MM.1S (cell line): ENCODE measurements at regions not wholly inside any gene's neighbourhood (a gene's known extent, or its start where the extent isn't known, plus 50 kb on each side); places are given as distances from the start of the nearest gene placed in this dataset.

ENCODE experiments used
- DNase-seq: peaks from one replicate; pipeline ENCODE4 v3.0.0-alpha.2; 2015
- H2AFZ ChIP-seq: fragments of 300-600 bp; sonication (generic); 2 replicates; pipeline ENCODE4 v1.6.0; 2016; ENCODE audit warnings: antibody characterized with exemption, low read length
- H3F3A ChIP-seq: fragments of 300-600 bp; sonication (generic); 2 replicates; pipeline ENCODE4 v1.6.1; 2016; ENCODE audit warnings: mild to moderate bottlenecking, antibody characterized with exemption, low read length, moderate library complexity, mixed read lengths; ENCODE audit not compliant: insufficient read depth
- H3K27ac ChIP-seq: fragments of 300-600 bp; sonication (generic); 2 replicates; pipeline ENCODE4 v1.5.1; 2016; ENCODE audit warnings: mild to moderate bottlenecking, low read length
- H3K27me3 ChIP-seq: fragments of 300-600 bp; sonication (generic); replicated peaks from 2 replicates; pipeline ENCODE4 v1.6.0; 2016; ENCODE audit warnings: low read length; ENCODE audit not compliant: insufficient read depth
- H3K36me3 ChIP-seq: fragments of 300-600 bp; sonication (generic); replicated peaks from 2 replicates; pipeline ENCODE4 v1.6.1; 2016; ENCODE audit warnings: mild to moderate bottlenecking, low read length, mixed read lengths; ENCODE audit not compliant: insufficient read depth
- H3K4me1 ChIP-seq: fragments of 300-600 bp; sonication (generic); 2 replicates; pipeline ENCODE4 v1.6.1; 2016; ENCODE audit warnings: low read length, mixed read lengths
- H3K4me2 ChIP-seq: fragments of 300-600 bp; sonication (generic); 2 replicates; pipeline ENCODE4 v1.6.0; 2016; ENCODE audit warnings: low read depth, low read length
- H3K4me3 ChIP-seq: fragments of 300-600 bp; sonication (generic); 2 replicates; pipeline ENCODE4 v1.5.1; 2016; ENCODE audit warnings: low read length, mixed read lengths
- H3K79me2 ChIP-seq: fragments of 300-600 bp; sonication (generic); 2 replicates; pipeline ENCODE4 v1.6.1; 2016; ENCODE audit warnings: mixed run types, low read length, mixed read lengths
- H3K9ac ChIP-seq: fragments of 300-600 bp; sonication (generic); 2 replicates; pipeline ENCODE4 v1.6.1; 2016; ENCODE audit warnings: low read length, mixed read lengths
- H3K9me2 ChIP-seq: fragments of 300-600 bp; sonication (generic); replicated peaks from 2 replicates; pipeline ENCODE4 v1.6.1; 2016; ENCODE audit warnings: mild to moderate bottlenecking, low read length, mixed read lengths; ENCODE audit not compliant: insufficient read depth
- H3K9me3 ChIP-seq: fragments of 300-600 bp; sonication (generic); replicated peaks from 2 replicates; pipeline ENCODE4 v1.6.1; 2016; ENCODE audit warnings: mild to moderate bottlenecking, low read length, mixed read lengths; ENCODE audit not compliant: insufficient read depth
- H4K20me1 ChIP-seq: fragments of 300-600 bp; sonication (generic); 2 replicates; pipeline ENCODE4 v1.6.1; 2016; ENCODE audit warnings: mild to moderate bottlenecking, low read length, moderate library complexity, mixed read lengths; ENCODE audit not compliant: insufficient read depth
- CTCF ChIP-seq: fragments of 300-600 bp; sonication (generic); IDR thresholded peaks from 2 replicates; pipeline ENCODE4 v1.5.1; 2016; ENCODE audit warnings: antibody characterized with exemption, low read length, mixed read lengths
- EZH2 ChIP-seq: fragments of 300-600 bp; sonication (generic); optimal IDR thresholded peaks from 2 replicates; pipeline ENCODE3; 2017; ENCODE audit warnings: low read depth, mild to moderate bottlenecking, antibody characterized with exemption, low read length, mixed read lengths
- EZH2phosphoT487 ChIP-seq: fragments of 300-600 bp; sonication (generic); IDR thresholded peaks from 2 replicates; pipeline ENCODE4 v1.6.1; 2018; ENCODE audit warnings: antibody characterized with exemption, low read length

- Histone ChIP-seq H2AFZ (no peak overlapping the region), H4K20me1 (no peaks in the 10 kb centered on the region), H3K79me2 (no peaks in the 10 kb centered on the region), H3K9me2 (no peaks in the 10 kb centered on the region), H3F3A (no peaks in the 10 kb centered on the region), H3K9me3 (no peaks in the 10 kb centered on the region), H3K4me2 (no peak overlapping the region), H3K27me3 (no peaks in the 10 kb centered on the region), H3K4me1 (no peaks in the 10 kb centered on the region), H3K9ac (no peak overlapping the region), H3K4me3 (no peak overlapping the region), H3K27ac (no peak overlapping the region), H3K36me3 (no peaks in the 10 kb centered on the region)
- DNase-seq: no peak
- TF ChIP-seq EZH2phosphoT487 (no peak), EZH2 (no peak), CTCF (no peak)
Measured at GRCh38 chr2:136207665-136208064, 89.7 kb upstream of the CXCR4 start.

GRCh38 chr2:136207030-136207623 is 89.2 kb upstream of the CXCR4 start:
- no peaks in the 10 kb centered on the region for H3K36me3 ChIP-seq
- no peak overlapping the region for H3K4me3 ChIP-seq
- no peak overlapping the region for H3K27ac ChIP-seq
- H3K9ac ChIP-seq: no peak overlapping the region
- DNase-seq: no peak
- H3K4me1 ChIP-seq: no peaks in the 10 kb centered on the region
- no peak overlapping the region for H3K4me2 ChIP-seq
- TF ChIP-seq CTCF (no peak), EZH2phosphoT487 (no peak), EZH2 (no peak)
- no peaks in the 10 kb centered on the region for H3K9me3 ChIP-seq
- no peaks in the 10 kb centered on the region for H3K27me3 ChIP-seq
- no peak overlapping the region for H2AFZ ChIP-seq
- H3F3A ChIP-seq: no peaks in the 10 kb centered on the region
- H3K79me2 ChIP-seq: no peaks in the 10 kb centered on the region
- no peaks in the 10 kb centered on the region for H4K20me1 ChIP-seq
- no peaks in the 10 kb centered on the region for H3K9me2 ChIP-seq

- Histone ChIP-seq H3K4me2 (no peak overlapping the region), H3K79me2 (no peaks in the 10 kb centered on the region), H3K9me3 (no peaks in the 10 kb centered on the region), H3K4me3 (no peak overlapping the region), H3K9me2 (no peaks in the 10 kb centered on the region), H3K4me1 (no peaks in the 10 kb centered on the region), H3K9ac (no peak overlapping the region), H3K27ac (no peak overlapping the region), H3F3A (no peaks in the 10 kb centered on the region), H3K36me3 (no peaks in the 10 kb centered on the region), H2AFZ (no peak overlapping the region), H4K20me1 (no peaks in the 10 kb centered on the region), H3K27me3 (no peaks in the 10 kb centered on the region)
- TF ChIP-seq EZH2 (no peak), EZH2phosphoT487 (no peak), CTCF (no peak)
- no peak for DNase-seq
Measured at GRCh38 chr2:136206613-136207012, 88.7 kb upstream of the CXCR4 start.
